HUDEP-2 (cell line): ENCODE measurements at regions not wholly inside any gene's neighbourhood (a gene's known extent, or its start where the extent isn't known, plus 50 kb on each side); places are given as distances from the start of the nearest gene placed in this dataset.

Source experiments
- DNase-seq, 76 experiments: peaks; one replicate each; lab custom pipeline; 2025; ENCODE audit not compliant: unreplicated experiment in 76 of 76; lab: John Stamatoyannopoulos, UW

DNA sequence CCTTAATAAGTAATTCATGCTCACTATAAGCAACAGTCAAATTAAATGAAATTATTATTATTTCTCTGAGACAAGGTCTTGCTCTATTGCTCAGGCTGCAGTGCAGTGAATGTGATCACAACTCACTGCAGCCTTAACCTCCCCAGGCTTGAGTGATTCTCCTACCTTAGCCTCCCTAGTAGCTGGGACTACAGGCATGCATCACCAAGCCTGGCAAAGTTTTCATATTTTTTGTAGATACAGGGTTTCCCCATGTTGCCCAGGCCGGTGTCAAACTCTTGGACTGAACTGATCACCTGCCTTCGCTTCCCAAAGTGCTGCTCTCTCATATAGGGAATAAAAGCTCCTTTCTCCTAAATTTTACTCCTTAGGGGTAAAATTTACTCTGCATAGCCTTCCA lies 74.9 kb upstream of the GAREM1 start:
- no peak for DNase-seq

DNA sequence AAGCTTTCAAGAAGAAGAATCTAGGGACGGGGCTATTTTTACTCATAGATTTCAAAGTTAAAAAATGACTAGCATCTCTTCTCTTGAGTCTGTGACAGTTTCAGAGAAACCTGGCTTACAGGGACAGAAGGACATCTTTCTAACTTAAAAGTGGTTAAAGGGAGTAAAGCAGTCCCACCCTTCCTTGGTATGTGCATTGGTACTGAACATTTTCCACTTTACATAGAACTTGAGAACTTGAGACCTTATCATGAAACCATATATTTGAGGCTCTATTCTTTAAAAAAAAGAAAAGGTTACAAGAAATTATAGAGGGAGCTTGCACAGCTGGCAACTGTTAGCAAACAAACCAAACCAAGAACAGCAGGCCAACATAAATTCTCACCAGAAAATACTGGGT lies 73.4 kb upstream of the GAREM1 start:
- no peak for DNase-seq

DNA sequence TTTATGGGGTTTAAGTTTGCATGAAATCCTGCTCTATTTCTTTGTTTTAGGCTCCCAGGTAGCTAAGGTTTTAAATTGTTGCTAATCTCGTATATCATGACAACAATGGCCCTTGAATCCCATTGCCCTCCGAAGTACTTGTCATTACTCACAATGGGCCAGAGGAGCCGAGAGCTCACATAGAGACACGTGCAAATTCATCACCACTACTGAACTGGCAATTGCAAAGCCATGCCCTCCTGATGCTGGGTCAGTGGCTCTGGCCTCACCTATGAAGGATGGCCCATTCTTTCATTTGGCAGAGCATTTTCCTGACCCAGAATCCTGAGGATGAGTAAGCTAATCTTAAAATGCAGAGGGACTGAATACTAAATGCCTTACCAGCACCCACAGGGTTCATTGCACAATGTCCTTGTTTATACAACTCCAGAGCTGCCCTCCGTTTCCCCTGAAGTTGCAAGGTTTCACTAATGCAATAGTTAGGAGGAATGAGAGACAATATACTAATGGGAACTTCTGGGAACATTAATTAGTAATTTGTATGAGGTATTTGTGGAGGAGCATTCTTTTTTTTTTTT lies 71.6 kb upstream of the GAREM1 start:
- DNase-seq, result no peak

DNA sequence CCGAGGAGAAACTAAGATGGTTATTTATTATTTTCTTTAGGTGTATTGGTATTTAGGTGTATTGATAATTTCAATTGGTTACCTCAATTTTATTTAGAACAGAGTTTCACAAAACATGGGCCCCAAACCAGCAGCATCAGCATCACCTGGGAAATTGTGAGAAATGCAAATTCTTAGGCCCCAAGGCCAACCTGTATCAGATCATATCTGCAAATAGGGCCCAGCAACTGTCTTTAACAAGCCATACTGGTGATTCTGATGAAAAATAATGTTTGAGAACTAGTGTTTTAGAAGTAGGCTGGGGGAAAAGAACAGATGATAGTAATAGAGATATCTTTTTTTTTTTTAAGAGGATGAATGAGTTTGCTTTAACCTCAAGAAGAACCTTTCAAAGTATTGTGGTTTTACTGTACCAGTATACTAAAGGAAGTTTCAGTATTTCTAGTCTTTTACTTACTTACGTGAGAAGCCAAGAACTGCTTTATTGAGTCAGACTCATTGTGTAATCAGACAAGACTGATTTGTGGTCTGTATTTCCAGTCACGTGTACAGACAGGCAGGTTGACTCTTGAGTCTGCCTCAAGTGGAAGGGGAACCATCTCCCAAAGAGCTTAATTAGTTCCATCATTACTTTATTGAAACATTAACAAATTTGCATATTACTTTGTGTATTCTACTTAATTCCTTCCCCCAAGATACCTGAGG lies 60.4 kb upstream of the GAREM1 start:
- no peak for DNase-seq

DNA sequence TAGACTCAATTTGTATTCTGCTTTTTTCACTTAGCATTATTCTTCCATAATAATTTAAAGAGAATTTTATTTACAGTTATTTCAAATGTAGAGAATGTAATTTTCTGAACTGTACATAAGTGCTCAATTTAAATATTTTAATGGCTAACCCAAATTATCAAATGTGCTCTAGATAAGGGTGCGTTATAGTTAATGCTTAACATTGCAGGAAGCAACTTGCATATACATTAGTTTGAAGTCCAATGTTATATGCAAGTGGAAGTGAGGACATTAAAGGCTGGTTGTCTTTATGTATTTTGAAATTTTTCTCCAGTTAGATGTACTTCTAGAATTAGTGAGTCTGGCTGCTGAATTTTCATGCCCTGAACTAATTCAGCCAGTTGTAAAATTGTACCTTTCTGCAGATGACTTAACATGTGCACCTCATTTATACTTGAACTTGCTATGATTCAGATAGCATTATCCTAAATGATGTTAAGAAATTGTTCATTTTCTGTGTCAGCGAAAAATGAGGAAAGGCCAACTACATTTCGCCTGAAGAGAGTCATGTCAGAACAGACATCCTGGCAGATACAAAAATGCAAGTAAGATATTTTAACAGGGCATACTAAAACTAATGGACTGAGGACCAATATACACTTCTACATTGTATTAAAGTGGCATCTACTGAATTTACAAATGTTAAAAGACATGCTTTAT lies 59.2 kb upstream of the GAREM1 start:
- DNase-seq, result no peak

DNA sequence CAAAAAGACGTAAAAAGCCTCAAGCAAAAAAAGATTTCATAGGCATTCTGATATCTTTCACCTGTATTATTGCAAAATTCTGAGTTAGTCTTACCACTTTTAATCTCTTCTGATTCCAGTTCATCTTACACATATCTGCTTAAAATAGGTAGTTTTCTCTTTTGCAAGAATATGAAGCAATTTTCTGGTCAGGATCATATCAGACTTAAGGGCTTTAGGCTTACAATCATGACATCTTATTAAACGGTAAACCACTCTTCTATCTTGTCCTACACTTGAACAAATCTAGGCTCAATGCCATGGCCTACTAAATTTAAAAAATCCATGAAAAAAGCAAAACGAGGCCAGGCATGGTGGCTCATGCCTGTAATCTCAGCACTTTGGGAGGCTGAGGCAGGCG lies 50.1 kb upstream of the GAREM1 start:
- no peak for DNase-seq
